Smooth muscle cell (in vitro differentiated cells): ENCODE measurements at regions not wholly inside any gene's neighbourhood (a gene's known extent, or its start where the extent isn't known, plus 50 kb on each side); places are given as distances from the start of the nearest gene placed in this dataset.

Source experiments
- DNase-seq: peaks from one replicate; lab custom pipeline; 2025; ENCODE audit not compliant: unreplicated experiment; lab: John Stamatoyannopoulos, UW
- H2AFZ ChIP-seq: fragments of 200-600 bp; sonication (generic); 2 replicates; pipeline ENCODE4 v1.6.0; 2016; ENCODE audit warnings: antibody characterized with exemption, low read depth, mild to moderate bottlenecking
- H3F3A ChIP-seq: fragments of 200-600 bp; sonication (generic); 2 replicates; pipeline ENCODE4 v1.6.0; 2017; ENCODE audit warnings: antibody characterized with exemption, low read depth
- H3K27ac ChIP-seq: fragments of 200-600 bp; sonication (generic); 2 replicates; pipeline ENCODE4 v1.5.1; 2016; ENCODE audit warnings: low read depth, mild to moderate bottlenecking
- H3K27me3 ChIP-seq: fragments of 200-600 bp; sonication (generic); 2 replicates; pipeline ENCODE4 v1.6.1; 2016; ENCODE audit warnings: low read depth, mild to moderate bottlenecking
- H3K36me3 ChIP-seq: fragments of 200-600 bp; sonication (generic); 2 replicates; pipeline ENCODE4 v1.5.1; 2016; ENCODE audit warnings: low read depth
- H3K4me1 ChIP-seq: fragments of 200-600 bp; sonication (generic); 2 replicates; pipeline ENCODE4 v1.5.1; 2016; ENCODE audit warnings: low read depth
- H3K4me2 ChIP-seq: fragments of 200-600 bp; sonication (generic); 2 replicates; pipeline ENCODE4 v1.6.0; 2016; ENCODE audit warnings: mild to moderate bottlenecking
- H3K4me3 ChIP-seq: fragments of 200-600 bp; sonication (generic); 2 replicates; pipeline ENCODE4 v1.5.1; 2016; ENCODE audit warnings: mild to moderate bottlenecking
- H3K79me2 ChIP-seq: fragments of 200-600 bp; sonication (generic); 2 replicates; pipeline ENCODE4 v1.6.0; 2016; ENCODE audit warnings: low read depth, mild to moderate bottlenecking
- H3K9ac ChIP-seq: fragments of 200-600 bp; sonication (generic); 2 replicates; pipeline ENCODE4 v1.6.0; 2016; ENCODE audit warnings: low read depth
- H3K9me3 ChIP-seq: fragments of 200-600 bp; sonication (generic); replicated peaks from 2 replicates; pipeline ENCODE4 v1.5.1; 2016; ENCODE audit warnings: low read depth
- H4K20me1 ChIP-seq: fragments of 200-600 bp; sonication (generic); 2 replicates; pipeline ENCODE4 v1.6.0; 2016; ENCODE audit warnings: low read depth
- WGBS: methylation state at CpG from one replicate; pipeline ENCODE4 v1.1.7; 2016; ENCODE audit warnings: low lambda C conversion rate; 5-methylcytosine and 5-hydroxymethylcytosine counted together
- TF ChIP-seq, protein P1 (sequence below): fragments of 200-600 bp; sonication (generic); IDR thresholded peaks from 2 replicates; pipeline ENCODE4 v1.5.1; 2017; ENCODE audit warnings: borderline replicate concordance, mild to moderate bottlenecking, antibody characterized with exemption; ENCODE audit not compliant: insufficient read depth, poor library complexity, severe bottlenecking

DNA sequence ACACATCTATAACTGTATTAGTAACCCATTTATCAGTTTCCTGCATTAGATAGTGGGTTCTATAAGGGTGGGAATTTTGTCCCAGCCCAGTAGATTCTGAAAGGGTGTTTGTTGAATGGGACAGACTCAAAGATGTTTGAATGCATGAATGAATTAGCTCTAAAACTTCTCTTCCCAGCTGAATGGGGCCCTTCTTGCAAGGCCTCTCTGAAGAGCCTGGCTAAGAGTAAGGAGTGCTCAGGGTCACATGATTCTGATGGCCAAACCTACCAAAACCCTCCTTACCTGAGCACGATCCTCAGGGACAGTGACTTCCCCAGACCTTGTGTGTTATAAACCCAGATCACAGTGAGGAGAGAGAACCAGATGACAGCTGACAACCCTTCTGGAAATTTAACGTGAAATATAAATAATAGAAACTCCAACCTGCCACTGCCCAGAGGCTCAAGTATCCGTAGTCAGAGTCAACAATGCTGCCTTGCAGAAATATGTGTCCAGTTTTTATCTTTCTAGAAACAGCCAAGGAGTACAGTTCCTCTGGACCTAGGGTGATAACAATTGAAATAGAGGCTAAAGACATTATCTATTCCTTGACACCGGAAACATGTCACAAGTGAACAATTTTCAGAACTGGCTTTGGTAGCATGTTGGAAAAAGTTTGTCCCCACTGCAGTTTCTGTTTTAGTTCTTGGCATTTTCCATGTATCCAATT is 268.9 kb upstream of the MAF start:
- no peaks in the 10 kb centered on the region for H3K4me1 ChIP-seq
- no peak for DNase-seq
- H3K79me2 ChIP-seq, result no peaks in the 10 kb centered on the region
- H3K4me3 ChIP-seq, result no peak overlapping the region
- no peak overlapping the region for H3K4me2 ChIP-seq
- H3F3A ChIP-seq, result no peaks in the 10 kb centered on the region
- H3K27ac ChIP-seq, result no peak overlapping the region
- TF ChIP-seq, protein P1, sequence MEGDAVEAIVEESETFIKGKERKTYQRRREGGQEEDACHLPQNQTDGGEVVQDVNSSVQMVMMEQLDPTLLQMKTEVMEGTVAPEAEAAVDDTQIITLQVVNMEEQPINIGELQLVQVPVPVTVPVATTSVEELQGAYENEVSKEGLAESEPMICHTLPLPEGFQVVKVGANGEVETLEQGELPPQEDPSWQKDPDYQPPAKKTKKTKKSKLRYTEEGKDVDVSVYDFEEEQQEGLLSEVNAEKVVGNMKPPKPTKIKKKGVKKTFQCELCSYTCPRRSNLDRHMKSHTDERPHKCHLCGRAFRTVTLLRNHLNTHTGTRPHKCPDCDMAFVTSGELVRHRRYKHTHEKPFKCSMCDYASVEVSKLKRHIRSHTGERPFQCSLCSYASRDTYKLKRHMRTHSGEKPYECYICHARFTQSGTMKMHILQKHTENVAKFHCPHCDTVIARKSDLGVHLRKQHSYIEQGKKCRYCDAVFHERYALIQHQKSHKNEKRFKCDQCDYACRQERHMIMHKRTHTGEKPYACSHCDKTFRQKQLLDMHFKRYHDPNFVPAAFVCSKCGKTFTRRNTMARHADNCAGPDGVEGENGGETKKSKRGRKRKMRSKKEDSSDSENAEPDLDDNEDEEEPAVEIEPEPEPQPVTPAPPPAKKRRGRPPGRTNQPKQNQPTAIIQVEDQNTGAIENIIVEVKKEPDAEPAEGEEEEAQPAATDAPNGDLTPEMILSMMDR, result no peak
- no peaks in the 10 kb centered on the region for H3K36me3 ChIP-seq
- no peak overlapping the region for H3K9ac ChIP-seq
- 93% methylated on average over 4 of the region's 4 CpGs for WGBS
- no peaks in the 10 kb centered on the region for H3K9me3 ChIP-seq
- no peaks in the 10 kb centered on the region for H3K27me3 ChIP-seq
- no peaks in the 10 kb centered on the region for H4K20me1 ChIP-seq
- H2AFZ ChIP-seq, result no peak overlapping the region

DNA sequence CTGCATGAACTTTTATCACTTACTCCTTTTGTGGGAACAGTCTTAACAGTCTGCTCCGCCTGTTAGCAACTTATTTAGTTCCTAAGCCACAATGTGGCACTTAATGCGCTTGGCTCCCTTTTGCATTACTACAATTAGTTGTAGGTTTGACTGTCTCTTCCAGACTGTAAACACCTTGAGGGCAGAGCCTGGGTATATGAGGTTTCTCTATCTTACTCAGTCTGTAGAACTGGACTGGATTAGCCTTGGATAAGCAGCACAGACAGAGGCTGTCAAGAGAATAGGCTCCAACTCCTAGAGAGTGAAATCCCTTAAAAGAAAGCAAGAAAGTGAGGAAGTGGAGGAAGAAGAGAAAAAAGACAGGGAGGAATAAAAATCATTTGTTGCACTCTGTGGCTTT is 268.3 kb upstream of the MAF start:
- DNase-seq, result no peak
- Histone ChIP-seq H3K4me2 (no peak overlapping the region), H3F3A (no peaks in the 10 kb centered on the region), H3K9me3 (no peaks in the 10 kb centered on the region), H3K36me3 (no peaks in the 10 kb centered on the region), H3K27ac (no peak overlapping the region), H3K9ac (no peak overlapping the region), H3K4me1 (no peaks in the 10 kb centered on the region), H4K20me1 (no peaks in the 10 kb centered on the region), H2AFZ (no peak overlapping the region), H3K79me2 (no peaks in the 10 kb centered on the region), H3K27me3 (no peaks in the 10 kb centered on the region), H3K4me3 (no peak overlapping the region)
- TF ChIP-seq, protein P1, result no peak
- 98% methylated on average over 2 of the region's 2 CpGs for WGBS

DNA sequence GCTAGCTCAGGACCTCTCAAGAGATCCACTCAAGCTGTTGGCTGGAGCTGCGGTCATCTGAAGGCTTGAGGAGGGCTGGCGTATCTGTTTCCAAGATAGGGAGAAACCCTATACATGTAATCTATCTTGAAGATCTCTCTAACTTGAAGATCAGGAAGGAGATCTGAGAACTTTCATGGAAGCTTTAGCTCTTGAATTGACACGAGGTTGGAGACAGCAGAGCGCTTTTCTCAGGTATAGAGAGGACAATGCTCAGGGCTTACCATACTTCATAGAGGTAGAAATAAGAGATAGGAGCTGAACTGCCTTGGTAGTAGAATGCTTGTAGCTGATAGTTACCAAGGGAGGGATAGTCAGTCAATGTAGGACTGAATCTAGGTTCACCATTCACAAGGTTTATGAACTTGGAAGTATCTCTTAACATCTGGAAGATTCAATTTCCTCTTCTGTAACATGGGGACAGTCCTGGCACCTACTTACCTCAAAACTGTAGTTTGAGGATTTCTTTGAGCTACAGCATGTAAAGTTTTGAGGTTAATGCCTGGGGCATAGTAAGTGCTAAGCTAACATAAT is 267.0 kb upstream of the MAF start:
- Histone ChIP-seq H3K27me3 (no peaks in the 10 kb centered on the region), H3K4me2 (no peak overlapping the region), H3K9ac (no peak overlapping the region), H3F3A (no peaks in the 10 kb centered on the region), H4K20me1 (no peaks in the 10 kb centered on the region), H3K27ac (no peak overlapping the region), H3K9me3 (no peaks in the 10 kb centered on the region), H3K79me2 (no peaks in the 10 kb centered on the region), H2AFZ (no peak overlapping the region), H3K36me3 (no peaks in the 10 kb centered on the region), H3K4me1 (no peaks in the 10 kb centered on the region), H3K4me3 (no peak overlapping the region)
- DNase-seq, result no peak
- WGBS, result 98% methylated on average over 4 of the region's 4 CpGs
- TF ChIP-seq, protein P1, result no peak

DNA sequence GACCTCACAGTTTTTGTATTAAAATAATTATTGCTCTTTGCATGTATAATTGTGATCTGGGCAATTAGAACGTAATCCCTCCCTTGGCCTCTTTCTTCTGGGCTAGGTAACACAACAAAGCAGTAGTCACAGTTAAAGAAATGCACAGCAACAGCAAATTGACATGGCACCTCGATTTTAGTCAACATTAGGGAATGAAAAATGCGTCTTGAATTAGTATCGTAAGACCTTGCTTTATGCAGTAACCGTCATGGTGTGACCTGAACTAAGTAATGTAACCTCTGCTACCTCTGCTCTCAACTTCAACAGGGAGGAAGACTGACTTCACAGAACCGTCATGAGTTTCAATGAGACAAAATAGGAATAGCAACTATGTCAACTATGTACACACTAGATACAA is 265.4 kb upstream of the MAF start:
- no peak overlapping the region for H2AFZ ChIP-seq
- TF ChIP-seq, protein P1, result no peak
- no peaks in the 10 kb centered on the region for H3K4me1 ChIP-seq
- no peaks in the 10 kb centered on the region for H4K20me1 ChIP-seq
- DNase-seq, result no peak
- no peak overlapping the region for H3K4me2 ChIP-seq
- H3K4me3 ChIP-seq, result no peak overlapping the region
- no peaks in the 10 kb centered on the region for H3F3A ChIP-seq
- 93% methylated on average over 6 of the region's 6 CpGs for WGBS
- H3K9ac ChIP-seq, result no peak overlapping the region
- H3K9me3 ChIP-seq, result no peaks in the 10 kb centered on the region
- no peak overlapping the region for H3K27ac ChIP-seq
- no peaks in the 10 kb centered on the region for H3K79me2 ChIP-seq
- no peaks in the 10 kb centered on the region for H3K27me3 ChIP-seq
- no peaks in the 10 kb centered on the region for H3K36me3 ChIP-seq
